ENCODE measurements at regions not wholly inside any gene's neighbourhood (a gene's known extent, or its start where the extent isn't known, plus 50 kb on each side); places are given as distances from the start of the nearest gene placed in this dataset.

DNA sequence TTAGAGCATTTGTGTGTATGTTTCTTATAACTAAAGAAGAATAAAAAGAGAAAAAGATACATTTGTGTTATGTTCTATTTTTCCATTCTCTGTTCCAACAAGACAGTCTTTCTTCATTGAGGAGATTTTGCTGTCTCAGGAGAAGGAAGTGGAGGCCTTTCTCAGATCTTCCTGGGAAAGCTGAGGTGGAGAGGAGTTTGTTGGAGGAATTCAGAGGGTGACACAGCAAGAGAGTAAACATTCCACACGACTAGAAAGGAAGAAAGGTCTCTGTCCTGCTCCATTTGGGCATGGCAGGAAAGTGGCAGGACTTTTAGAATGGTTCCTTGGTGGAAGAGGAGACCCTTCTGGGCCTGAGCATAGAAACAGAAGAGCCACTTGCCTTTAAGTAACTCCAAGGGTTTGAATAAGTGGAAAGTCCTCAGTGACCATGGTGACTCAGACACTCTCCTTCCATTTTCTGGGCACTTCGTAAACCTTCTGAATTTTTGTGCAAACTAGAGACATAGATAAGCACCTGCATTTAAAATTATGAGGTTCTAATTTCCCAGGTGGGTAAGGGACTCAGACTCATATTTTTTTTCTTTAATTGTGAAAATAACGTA, 52.3 kb upstream of the COL5A2 start:
- no peak for DNase-seq (ENCODE audit: low spot score)
- no peak overlapping the region for H3K4me3 ChIP-seq (ENCODE audit: low read depth in 1 of 3, low read length in 3 of 3)
- no peaks in the 10 kb centered on the region for H3K9me3 ChIP-seq (ENCODE audit: control insufficient read depth in 4 of 4, low read length in 3 of 4)
- H3K9ac ChIP-seq (ENCODE audit: low read depth in 1 of 2, low read length in 2 of 2) = no peak overlapping the region
- no peaks in the 10 kb centered on the region for H3K27me3 ChIP-seq (ENCODE audit: control insufficient read depth in 4 of 4, insufficient read depth in 4 of 4, low read length in 3 of 4)
- TF ChIP-seq NR2F2 (IDR thresholded peaks at IDR 0.05) (no peak), REST (IDR thresholded peaks at IDR 0.05) (no peak), RXRA (IDR thresholded peaks at IDR 0.05) (no peak), HNF4G (IDR thresholded peaks at IDR 0.05) (no peak), GABPA (IDR thresholded peaks at IDR 0.05 in 1 of 2, conservative IDR thresholded peaks at IDR 0.05 in 1 of 2) (no peak), JUND (IDR thresholded peaks at IDR 0.05) (no peak), RAD21 (IDR thresholded peaks at IDR 0.05) (no peak), YY1 (IDR thresholded peaks at IDR 0.05) (no peak), FOXA2 (IDR thresholded peaks at IDR 0.05) (no peak), TAF1 (conservative IDR thresholded peaks at IDR 0.05) (no peak), ATF3 (IDR thresholded peaks at IDR 0.05) (no peak), SP1 (IDR thresholded peaks at IDR 0.05) (no peak)
- TF ChIP-seq, protein P1, sequence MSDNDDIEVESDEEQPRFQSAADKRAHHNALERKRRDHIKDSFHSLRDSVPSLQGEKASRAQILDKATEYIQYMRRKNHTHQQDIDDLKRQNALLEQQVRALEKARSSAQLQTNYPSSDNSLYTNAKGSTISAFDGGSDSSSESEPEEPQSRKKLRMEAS (IDR thresholded peaks at IDR 0.05) = no peak
- H3K27ac ChIP-seq (ENCODE audit: low read depth in 1 of 2, low read length in 2 of 2) = no peak overlapping the region
- WGBS = 78% methylated on average over 3 of the region's 3 CpGs
- H3K4me1 ChIP-seq (ENCODE audit: control insufficient read depth in 4 of 4, insufficient read depth in 4 of 4, low read length in 3 of 4) = no peaks in the 10 kb centered on the region
- H3K36me3 ChIP-seq (ENCODE audit: control insufficient read depth in 4 of 4, insufficient read depth in 3 of 4, low read depth in 1 of 4, low read length in 3 of 4) = no peaks in the 10 kb centered on the region

DNA sequence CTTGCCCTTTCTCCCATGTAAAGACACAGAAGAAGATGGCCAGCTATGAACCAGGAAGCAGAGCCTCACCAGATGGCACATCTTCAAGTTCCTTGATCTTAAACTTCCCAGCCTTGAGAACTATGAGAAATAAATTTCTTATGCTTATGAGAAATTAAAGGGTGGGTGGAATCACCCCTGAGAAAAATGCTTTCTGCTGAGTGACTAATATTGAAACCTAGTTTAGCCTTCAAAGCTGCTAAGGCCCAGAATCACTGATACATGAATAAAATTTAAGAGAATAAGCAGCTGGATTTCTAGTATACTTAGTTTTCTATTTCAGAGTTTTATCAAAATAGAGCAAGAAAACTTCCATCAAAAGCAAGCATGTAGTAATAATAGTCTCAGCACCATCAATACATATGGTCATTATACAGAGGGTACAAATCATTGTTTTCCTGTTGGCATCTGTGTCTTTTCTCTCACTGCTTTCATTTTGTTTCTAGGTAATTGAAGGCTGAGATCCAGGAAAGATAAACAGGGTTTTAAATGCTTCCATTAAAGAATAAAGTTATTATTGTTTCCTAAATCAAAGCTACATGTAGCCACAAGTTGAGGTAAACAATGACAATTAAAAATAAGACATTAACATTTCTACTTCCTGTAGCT, 53.3 kb upstream of the COL5A2 start:
- no peak for DNase-seq (ENCODE audit: low spot score)
- Histone ChIP-seq H3K4me3 (ENCODE audit: low read depth in 1 of 3, low read length in 3 of 3) (no peak overlapping the region), H3K27me3 (ENCODE audit: control insufficient read depth in 4 of 4, insufficient read depth in 4 of 4, low read length in 3 of 4) (no peaks in the 10 kb centered on the region), H3K4me1 (ENCODE audit: control insufficient read depth in 4 of 4, insufficient read depth in 4 of 4, low read length in 3 of 4) (no peaks in the 10 kb centered on the region), H3K27ac (ENCODE audit: low read depth in 1 of 2, low read length in 2 of 2) (no peak overlapping the region), H3K9ac (ENCODE audit: low read depth in 1 of 2, low read length in 2 of 2) (no peak overlapping the region), H3K9me3 (ENCODE audit: control insufficient read depth in 4 of 4, low read length in 3 of 4) (no peaks in the 10 kb centered on the region), H3K36me3 (ENCODE audit: control insufficient read depth in 4 of 4, insufficient read depth in 3 of 4, low read depth in 1 of 4, low read length in 3 of 4) (no peaks in the 10 kb centered on the region)
- no peak for TF ChIP-seq GABPA (IDR thresholded peaks at IDR 0.05 in 1 of 2, conservative IDR thresholded peaks at IDR 0.05 in 1 of 2)
- no peak for TF ChIP-seq SP1 (IDR thresholded peaks at IDR 0.05)
- TF ChIP-seq FOXA1 (IDR thresholded peaks at IDR 0.05) = no peak
- no peak for TF ChIP-seq ATF3 (IDR thresholded peaks at IDR 0.05)
- no peak for TF ChIP-seq RXRA (IDR thresholded peaks at IDR 0.05)
- no peak for TF ChIP-seq FOXA2 (IDR thresholded peaks at IDR 0.05)
- TF ChIP-seq, protein P1 (IDR thresholded peaks at IDR 0.05) = no peak
- no peak for TF ChIP-seq NR2F2 (IDR thresholded peaks at IDR 0.05)
- no peak for TF ChIP-seq HNF4G (IDR thresholded peaks at IDR 0.05)
- TF ChIP-seq RAD21 (IDR thresholded peaks at IDR 0.05) = no peak

Measured in liver (tissue), 7 donors.